ENCODE measurements at regions not wholly inside any gene's neighbourhood (a gene's known extent, or its start where the extent isn't known, plus 50 kb on each side); places are given as distances from the start of the nearest gene placed in this dataset.
A peak's percentile ranks its signal among the peaks of the same experiment; 100 is the strongest.

DNA sequence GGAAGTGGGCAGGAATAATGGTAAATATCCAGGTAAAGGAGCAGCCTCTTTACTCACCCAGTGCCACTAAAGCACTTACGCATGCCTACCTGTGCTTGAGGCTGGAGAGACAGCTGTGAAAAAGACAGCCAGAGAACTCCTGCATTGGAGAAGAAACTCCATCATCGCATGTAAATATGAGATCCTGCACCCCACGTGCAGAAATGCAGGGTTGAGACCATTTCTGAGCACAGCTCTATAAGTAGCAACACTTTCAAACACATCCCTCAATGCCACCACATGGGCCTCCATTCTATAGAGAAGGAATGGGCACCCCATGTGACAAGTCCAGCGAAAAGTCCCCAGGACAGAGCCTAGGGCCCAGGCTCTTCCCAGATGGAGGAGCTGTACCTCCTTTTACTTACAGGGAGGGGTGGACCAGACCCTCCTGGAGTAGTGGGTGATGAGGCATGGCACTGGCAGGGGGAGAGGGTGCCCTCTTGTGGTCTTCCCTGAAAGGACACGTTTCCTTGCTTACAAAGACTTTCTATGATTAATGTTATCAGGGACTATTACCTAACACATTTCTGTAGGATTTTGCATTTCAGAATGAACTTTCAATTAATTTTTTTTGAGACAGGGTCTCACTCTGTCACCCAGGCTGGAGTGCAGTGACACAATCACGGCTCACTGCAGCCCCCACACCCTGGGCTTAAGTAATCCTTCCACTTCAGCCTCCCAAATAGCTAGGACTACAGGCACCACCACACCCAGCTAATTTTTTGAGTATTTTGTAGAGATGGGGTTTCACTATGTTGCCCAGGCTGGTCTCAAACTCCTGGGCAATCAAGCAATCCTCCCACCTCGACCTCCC is 55.3 kb upstream of the IL17B start:
- TF ChIP-seq, protein P1, sequence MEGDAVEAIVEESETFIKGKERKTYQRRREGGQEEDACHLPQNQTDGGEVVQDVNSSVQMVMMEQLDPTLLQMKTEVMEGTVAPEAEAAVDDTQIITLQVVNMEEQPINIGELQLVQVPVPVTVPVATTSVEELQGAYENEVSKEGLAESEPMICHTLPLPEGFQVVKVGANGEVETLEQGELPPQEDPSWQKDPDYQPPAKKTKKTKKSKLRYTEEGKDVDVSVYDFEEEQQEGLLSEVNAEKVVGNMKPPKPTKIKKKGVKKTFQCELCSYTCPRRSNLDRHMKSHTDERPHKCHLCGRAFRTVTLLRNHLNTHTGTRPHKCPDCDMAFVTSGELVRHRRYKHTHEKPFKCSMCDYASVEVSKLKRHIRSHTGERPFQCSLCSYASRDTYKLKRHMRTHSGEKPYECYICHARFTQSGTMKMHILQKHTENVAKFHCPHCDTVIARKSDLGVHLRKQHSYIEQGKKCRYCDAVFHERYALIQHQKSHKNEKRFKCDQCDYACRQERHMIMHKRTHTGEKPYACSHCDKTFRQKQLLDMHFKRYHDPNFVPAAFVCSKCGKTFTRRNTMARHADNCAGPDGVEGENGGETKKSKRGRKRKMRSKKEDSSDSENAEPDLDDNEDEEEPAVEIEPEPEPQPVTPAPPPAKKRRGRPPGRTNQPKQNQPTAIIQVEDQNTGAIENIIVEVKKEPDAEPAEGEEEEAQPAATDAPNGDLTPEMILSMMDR (IDR thresholded peaks at IDR 0.05 in 8 of 11, conservative IDR thresholded peaks at IDR 0.05 in 3 of 11), result peak; percentile 40 to 80 (median 69)
- no peak for TF ChIP-seq POLR2A (IDR thresholded peaks at IDR 0.05)
- peak in 2 of 3 donors; percentile 15 to 47 for TF ChIP-seq POLR2AphosphoS5 (IDR thresholded peaks at IDR 0.05)
